GM12865 (cell line): ENCODE measurements at regions not wholly inside any gene's neighbourhood (a gene's known extent, or its start where the extent isn't known, plus 50 kb on each side); places are given as distances from the start of the nearest gene placed in this dataset.

Experiments
- DNase-seq: peaks from one replicate; pipeline ENCODE4 v3.0.0; 2010; ENCODE audit warnings: low read depth
- H3K4me3 ChIP-seq: 2 replicates; pipeline ENCODE4 v1.5.1; 2011; ENCODE audit warnings: mild to moderate bottlenecking, low read depth, low read length, control low read depth
- CTCF ChIP-seq: IDR thresholded peaks from 2 replicates; pipeline ENCODE4 v1.5.1; 2011; ENCODE audit warnings: low read length, control low read depth, low read depth, inconsistent platforms; ENCODE audit not compliant: insufficient read depth; ENCODE audit errors: missing control alignments

GRCh38 chr3:197356741-197357140 lies 58.3 kb upstream of the DLG1 start:
- TF ChIP-seq CTCF: no peak
- no peak overlapping the region for H3K4me3 ChIP-seq
- no peak for DNase-seq

GRCh38 chr3:197356275-197356674 lies 57.9 kb upstream of the DLG1 start:
- DNase-seq: peak; percentile 32
- H3K4me3 ChIP-seq: no peak overlapping the region
- no peak for TF ChIP-seq CTCF

- H3K4me3 ChIP-seq: no peak overlapping the region
- no peak for DNase-seq
- no peak for TF ChIP-seq CTCF
These were observed 57.3 kb upstream of the DLG1 start for GRCh38 chr3:197355713-197356112.

GRCh38 chr3:197354568-197355001 lies 56.2 kb upstream of the DLG1 start:
- H3K4me3 ChIP-seq: no peak overlapping the region
- DNase-seq: peak; percentile 81
- TF ChIP-seq CTCF: no peak

- no peak overlapping the region for H3K4me3 ChIP-seq
- TF ChIP-seq CTCF: no peak
- no peak for DNase-seq
These were observed 55.6 kb upstream of the DLG1 start for GRCh38 chr3:197353867-197354567.

GRCh38 chr3:197353001-197353866 lies 54.8 kb upstream of the DLG1 start:
- no peak overlapping the region for H3K4me3 ChIP-seq
- DNase-seq: no peak
- TF ChIP-seq CTCF: no peak
